ENCODE measurements at regions not wholly inside any gene's neighbourhood (a gene's known extent, or its start where the extent isn't known, plus 50 kb on each side); places are given as distances from the start of the nearest gene placed in this dataset.

DNA sequence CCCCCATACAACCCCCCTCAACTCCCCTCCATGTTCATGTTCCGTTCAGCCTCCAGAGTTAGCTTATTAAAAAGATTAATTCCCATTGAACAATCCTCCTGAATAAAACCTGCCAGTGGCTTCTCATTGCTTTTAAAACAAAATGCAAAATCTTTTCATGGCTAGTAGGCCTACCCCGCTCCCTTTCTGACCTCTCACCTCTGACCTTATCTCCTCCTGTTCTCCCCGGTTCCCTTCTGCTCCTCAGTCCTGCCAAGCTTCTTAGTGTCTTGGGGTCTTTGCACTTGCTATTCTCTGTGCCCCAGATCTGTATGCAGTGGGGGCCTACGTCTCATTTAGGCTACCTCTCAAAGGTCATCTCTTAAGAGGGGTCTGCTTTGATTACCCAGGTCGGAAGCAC, 64.3 kb downstream of the RHOB start:
- POLR2A ChIA-PET, result no interaction called here

DNA sequence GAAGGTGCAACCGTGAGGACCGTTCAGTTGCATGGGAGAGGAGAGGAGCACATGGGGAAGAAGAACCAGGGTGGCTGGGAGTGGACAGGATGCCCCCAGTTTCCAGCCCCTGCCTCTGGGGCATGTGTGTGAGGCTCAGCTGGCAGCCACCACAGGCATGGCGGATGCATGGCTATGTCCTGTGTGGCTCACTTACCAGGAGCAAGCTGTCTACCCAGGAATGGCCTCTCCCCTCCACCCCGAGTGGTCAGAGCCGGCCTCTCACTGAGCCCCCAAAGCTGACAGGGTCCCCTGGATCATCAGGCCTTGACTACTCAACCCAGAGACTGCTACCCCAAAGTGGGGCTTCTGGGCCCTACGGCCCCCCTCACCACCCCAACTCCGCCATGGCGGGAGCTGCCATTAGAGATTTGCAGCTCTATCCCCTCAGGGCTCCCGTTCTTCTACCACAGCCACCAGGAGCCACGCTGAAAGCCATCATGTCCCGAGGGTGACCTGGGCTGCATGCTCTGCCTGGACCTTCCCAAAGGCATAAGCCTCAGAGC, 65.3 kb downstream of the RHOB start:
- Histone ChIP-seq H3K4me3 (ENCODE audit: low read depth in 2 of 2, low read length in 1 of 2) (no peak overlapping the region), H3K79me2 (ENCODE audit: insufficient read depth) (no peaks in the 10 kb centered on the region), H3K4me1 (ENCODE audit: control insufficient read depth in 1 of 2, insufficient read depth in 2 of 2, low read depth in 1 of 2, low read length in 1 of 2) (peaks cover 11% of the 10 kb centered on the region in 2 experiments; a peak in 3 of 4 replicates), H3K9me2 (no peaks in the 10 kb centered on the region), H3K9me3 (no peaks in the 10 kb centered on the region), H3K36me3 (replicated peaks in 1 of 2; ENCODE audit: control insufficient read depth in 1 of 2, insufficient read depth in 2 of 2, low read length in 1 of 2) (no peaks in the 10 kb centered on the region), H2AFZ (ENCODE audit: low read depth) (no peak overlapping the region), H3K4me2 (no peak overlapping the region), H3K9ac (no peak overlapping the region), H3F3A (replicated peaks; ENCODE audit: insufficient read depth) (peaks cover 3% of the 10 kb centered on the region), H4K20me1 (ENCODE audit: insufficient read depth) (no peaks in the 10 kb centered on the region), H3K27ac (ENCODE audit: low read depth in 2 of 2, low read length in 1 of 2) (no peak overlapping the region), H3K27me3 (ENCODE audit: insufficient read depth) (no peaks in the 10 kb centered on the region)
- no peak for DNase-seq
- CTCF ChIA-PET, result interaction anchor here (1.0 kb wide), 1 partner anchor 124 kb away, joined by 3 read pairs; no protein-coding TSS in a partner anchor
- POLR2A ChIA-PET, result no interaction called here
- 97% methylated on average over 11 of the region's 11 CpGs for WGBS (ENCODE audit: low lambda C conversion rate)
- no peak for TF ChIP-seq GATA2 (CRISPR knock-in tag; IDR thresholded peaks at IDR 0.05)
- TF ChIP-seq JUND (IDR thresholded peaks at IDR 0.05), result no peak
- no peak for TF ChIP-seq FOSL2 (IDR thresholded peaks at IDR 0.05; ENCODE audit: borderline replicate concordance, low read depth)
- TF ChIP-seq TEAD4 (IDR thresholded peaks at IDR 0.05; ENCODE audit: borderline replicate concordance, insufficient read depth), result no peak
- no peak for TF ChIP-seq NFIC (IDR thresholded peaks at IDR 0.05; ENCODE audit: borderline replicate concordance)
- TF ChIP-seq, protein P1, sequence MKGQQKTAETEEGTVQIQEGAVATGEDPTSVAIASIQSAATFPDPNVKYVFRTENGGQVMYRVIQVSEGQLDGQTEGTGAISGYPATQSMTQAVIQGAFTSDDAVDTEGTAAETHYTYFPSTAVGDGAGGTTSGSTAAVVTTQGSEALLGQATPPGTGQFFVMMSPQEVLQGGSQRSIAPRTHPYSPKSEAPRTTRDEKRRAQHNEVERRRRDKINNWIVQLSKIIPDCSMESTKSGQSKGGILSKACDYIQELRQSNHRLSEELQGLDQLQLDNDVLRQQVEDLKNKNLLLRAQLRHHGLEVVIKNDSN (IDR thresholded peaks at IDR 0.05; ENCODE audit: borderline replicate concordance, low read depth), result no peak
- no peak for TF ChIP-seq EP300 (IDR thresholded peaks at IDR 0.05; ENCODE audit: borderline replicate concordance in 1 of 2, low read depth in 1 of 2, low read length in 1 of 2)
- no peak for TF ChIP-seq ELF1 (IDR thresholded peaks at IDR 0.05)
- TF ChIP-seq, protein P2, sequence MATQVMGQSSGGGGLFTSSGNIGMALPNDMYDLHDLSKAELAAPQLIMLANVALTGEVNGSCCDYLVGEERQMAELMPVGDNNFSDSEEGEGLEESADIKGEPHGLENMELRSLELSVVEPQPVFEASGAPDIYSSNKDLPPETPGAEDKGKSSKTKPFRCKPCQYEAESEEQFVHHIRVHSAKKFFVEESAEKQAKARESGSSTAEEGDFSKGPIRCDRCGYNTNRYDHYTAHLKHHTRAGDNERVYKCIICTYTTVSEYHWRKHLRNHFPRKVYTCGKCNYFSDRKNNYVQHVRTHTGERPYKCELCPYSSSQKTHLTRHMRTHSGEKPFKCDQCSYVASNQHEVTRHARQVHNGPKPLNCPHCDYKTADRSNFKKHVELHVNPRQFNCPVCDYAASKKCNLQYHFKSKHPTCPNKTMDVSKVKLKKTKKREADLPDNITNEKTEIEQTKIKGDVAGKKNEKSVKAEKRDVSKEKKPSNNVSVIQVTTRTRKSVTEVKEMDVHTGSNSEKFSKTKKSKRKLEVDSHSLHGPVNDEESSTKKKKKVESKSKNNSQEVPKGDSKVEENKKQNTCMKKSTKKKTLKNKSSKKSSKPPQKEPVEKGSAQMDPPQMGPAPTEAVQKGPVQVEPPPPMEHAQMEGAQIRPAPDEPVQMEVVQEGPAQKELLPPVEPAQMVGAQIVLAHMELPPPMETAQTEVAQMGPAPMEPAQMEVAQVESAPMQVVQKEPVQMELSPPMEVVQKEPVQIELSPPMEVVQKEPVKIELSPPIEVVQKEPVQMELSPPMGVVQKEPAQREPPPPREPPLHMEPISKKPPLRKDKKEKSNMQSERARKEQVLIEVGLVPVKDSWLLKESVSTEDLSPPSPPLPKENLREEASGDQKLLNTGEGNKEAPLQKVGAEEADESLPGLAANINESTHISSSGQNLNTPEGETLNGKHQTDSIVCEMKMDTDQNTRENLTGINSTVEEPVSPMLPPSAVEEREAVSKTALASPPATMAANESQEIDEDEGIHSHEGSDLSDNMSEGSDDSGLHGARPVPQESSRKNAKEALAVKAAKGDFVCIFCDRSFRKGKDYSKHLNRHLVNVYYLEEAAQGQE (IDR thresholded peaks at IDR 0.05; ENCODE audit: low read depth, low read length), result no peak

More for the DNA sequence above, 64.3 kb downstream of the RHOB start:
- no peak overlapping the region for H3K4me3 ChIP-seq (ENCODE audit: low read depth in 2 of 2, low read length in 1 of 2)
- no peak overlapping the region for H3K4me2 ChIP-seq
- peaks cover 11% of the 10 kb centered on the region in 2 experiments; a peak in 3 of 4 replicates for H3K4me1 ChIP-seq (ENCODE audit: control insufficient read depth in 1 of 2, insufficient read depth in 2 of 2, low read depth in 1 of 2, low read length in 1 of 2)
- no peaks in the 10 kb centered on the region for H3K27me3 ChIP-seq (ENCODE audit: insufficient read depth)
- peaks cover 3% of the 10 kb centered on the region for H3F3A ChIP-seq (replicated peaks; ENCODE audit: insufficient read depth)
- no peaks in the 10 kb centered on the region for H3K9me3 ChIP-seq
- no peaks in the 10 kb centered on the region for H3K36me3 ChIP-seq (replicated peaks in 1 of 2; ENCODE audit: control insufficient read depth in 1 of 2, insufficient read depth in 2 of 2, low read length in 1 of 2)
- no peak for DNase-seq
- no peak overlapping the region for H2AFZ ChIP-seq (ENCODE audit: low read depth)
- no peak overlapping the region for H3K9ac ChIP-seq
- H3K79me2 ChIP-seq (ENCODE audit: insufficient read depth), result no peaks in the 10 kb centered on the region
- no peaks in the 10 kb centered on the region for H3K9me2 ChIP-seq
- no peaks in the 10 kb centered on the region for H4K20me1 ChIP-seq (ENCODE audit: insufficient read depth)
- CTCF ChIA-PET, result interaction anchor here (0.9 to 1.4 kb wide), 3 partner anchors 11 to 131 kb away, joined by 3 read pairs; no protein-coding TSS in a partner anchor
- WGBS (ENCODE audit: low lambda C conversion rate), result 92% methylated on average over 5 of the region's 5 CpGs
- TF ChIP-seq TCF12 (IDR thresholded peaks at IDR 0.05), result no peak
- TF ChIP-seq GATA2 (CRISPR knock-in tag; IDR thresholded peaks at IDR 0.05), result no peak
- TF ChIP-seq RXRA (IDR thresholded peaks at IDR 0.05; ENCODE audit: borderline replicate concordance, low read depth), result no peak
- TF ChIP-seq FOSL2 (IDR thresholded peaks at IDR 0.05; ENCODE audit: borderline replicate concordance, low read depth), result no peak
- TF ChIP-seq GABPA (IDR thresholded peaks at IDR 0.05; ENCODE audit: low read depth), result no peak
- TF ChIP-seq MEF2A (IDR thresholded peaks at IDR 0.05; ENCODE audit: borderline replicate concordance, low read depth), result no peak
- TF ChIP-seq JUND (IDR thresholded peaks at IDR 0.05), result no peak
- TF ChIP-seq, protein P3, sequence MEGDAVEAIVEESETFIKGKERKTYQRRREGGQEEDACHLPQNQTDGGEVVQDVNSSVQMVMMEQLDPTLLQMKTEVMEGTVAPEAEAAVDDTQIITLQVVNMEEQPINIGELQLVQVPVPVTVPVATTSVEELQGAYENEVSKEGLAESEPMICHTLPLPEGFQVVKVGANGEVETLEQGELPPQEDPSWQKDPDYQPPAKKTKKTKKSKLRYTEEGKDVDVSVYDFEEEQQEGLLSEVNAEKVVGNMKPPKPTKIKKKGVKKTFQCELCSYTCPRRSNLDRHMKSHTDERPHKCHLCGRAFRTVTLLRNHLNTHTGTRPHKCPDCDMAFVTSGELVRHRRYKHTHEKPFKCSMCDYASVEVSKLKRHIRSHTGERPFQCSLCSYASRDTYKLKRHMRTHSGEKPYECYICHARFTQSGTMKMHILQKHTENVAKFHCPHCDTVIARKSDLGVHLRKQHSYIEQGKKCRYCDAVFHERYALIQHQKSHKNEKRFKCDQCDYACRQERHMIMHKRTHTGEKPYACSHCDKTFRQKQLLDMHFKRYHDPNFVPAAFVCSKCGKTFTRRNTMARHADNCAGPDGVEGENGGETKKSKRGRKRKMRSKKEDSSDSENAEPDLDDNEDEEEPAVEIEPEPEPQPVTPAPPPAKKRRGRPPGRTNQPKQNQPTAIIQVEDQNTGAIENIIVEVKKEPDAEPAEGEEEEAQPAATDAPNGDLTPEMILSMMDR (IDR thresholded peaks at IDR 0.05), result no peak
- no peak for TF ChIP-seq RAD21 (IDR thresholded peaks at IDR 0.05; ENCODE audit: low read length)
- no peak for TF ChIP-seq MXI1 (IDR thresholded peaks at IDR 0.05; ENCODE audit: low read depth, low read length)
- no peak for TF ChIP-seq SIN3A (IDR thresholded peaks at IDR 0.05; ENCODE audit: borderline replicate concordance, low read depth, low read length)
- no peak for TF ChIP-seq RCOR1 (IDR thresholded peaks at IDR 0.05; ENCODE audit: low read length)
- no peak for TF ChIP-seq NRF1 (IDR thresholded peaks at IDR 0.05; ENCODE audit: low read depth, low read length)
- TF ChIP-seq NFIC (IDR thresholded peaks at IDR 0.05; ENCODE audit: borderline replicate concordance), result no peak
- no peak for TF ChIP-seq SMC3 (IDR thresholded peaks at IDR 0.05; ENCODE audit: low read depth, low read length)
- TF ChIP-seq, protein P4, sequence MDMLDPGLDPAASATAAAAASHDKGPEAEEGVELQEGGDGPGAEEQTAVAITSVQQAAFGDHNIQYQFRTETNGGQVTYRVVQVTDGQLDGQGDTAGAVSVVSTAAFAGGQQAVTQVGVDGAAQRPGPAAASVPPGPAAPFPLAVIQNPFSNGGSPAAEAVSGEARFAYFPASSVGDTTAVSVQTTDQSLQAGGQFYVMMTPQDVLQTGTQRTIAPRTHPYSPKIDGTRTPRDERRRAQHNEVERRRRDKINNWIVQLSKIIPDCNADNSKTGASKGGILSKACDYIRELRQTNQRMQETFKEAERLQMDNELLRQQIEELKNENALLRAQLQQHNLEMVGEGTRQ (IDR thresholded peaks at IDR 0.05; ENCODE audit: borderline replicate concordance, low read depth, low read length), result no peak
- TF ChIP-seq, protein P5, sequence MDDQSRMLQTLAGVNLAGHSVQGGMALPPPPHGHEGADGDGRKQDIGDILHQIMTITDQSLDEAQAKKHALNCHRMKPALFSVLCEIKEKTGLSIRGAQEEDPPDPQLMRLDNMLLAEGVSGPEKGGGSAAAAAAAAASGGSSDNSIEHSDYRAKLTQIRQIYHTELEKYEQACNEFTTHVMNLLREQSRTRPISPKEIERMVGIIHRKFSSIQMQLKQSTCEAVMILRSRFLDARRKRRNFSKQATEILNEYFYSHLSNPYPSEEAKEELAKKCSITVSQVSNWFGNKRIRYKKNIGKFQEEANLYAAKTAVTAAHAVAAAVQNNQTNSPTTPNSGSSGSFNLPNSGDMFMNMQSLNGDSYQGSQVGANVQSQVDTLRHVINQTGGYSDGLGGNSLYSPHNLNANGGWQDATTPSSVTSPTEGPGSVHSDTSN (IDR thresholded peaks at IDR 0.05), result no peak
- H3K27ac ChIP-seq (ENCODE audit: low read depth in 2 of 2, low read length in 1 of 2), result no peak overlapping the region

Data from SK-N-SH (cell line).